ENCODE measurements at regions not wholly inside any gene's neighbourhood (a gene's known extent, or its start where the extent isn't known, plus 50 kb on each side); places are given as distances from the start of the nearest gene placed in this dataset.

DNA sequence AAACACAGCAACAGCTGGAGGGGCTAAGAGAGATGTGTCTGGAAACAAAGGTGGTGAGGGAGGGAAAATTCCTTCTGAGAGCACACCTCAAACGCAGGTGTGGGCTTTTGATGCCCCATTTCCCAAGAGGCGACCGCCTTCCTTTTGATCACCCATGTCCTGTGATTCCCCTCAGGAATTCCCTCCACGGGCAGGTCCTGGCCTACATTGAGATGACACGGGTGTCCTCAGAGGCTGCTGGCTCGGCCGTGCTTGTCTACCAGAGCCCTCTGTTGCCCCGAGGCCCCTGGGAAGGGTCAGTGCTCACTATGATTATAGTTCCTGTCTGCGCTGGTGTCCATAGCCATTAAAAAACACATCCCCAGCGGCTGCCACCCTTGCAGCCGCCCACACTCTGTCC is 242.6 kb downstream of the TFAP2C start:
- no CpG with 5 or more reads among the region's 11 CpGs for WGBS (ENCODE audit: extremely low coverage, insufficient read length, low lambda C conversion rate)
- Histone ChIP-seq H2BK15ac (ENCODE audit: low read depth, low read length) (no peak overlapping the region), H3K9ac (ENCODE audit: extremely low read depth, insufficient read length, low read length) (no peak overlapping the region), H3K79me2 (ENCODE audit: insufficient read depth, low read length) (no peaks in the 10 kb centered on the region), H2BK12ac (ENCODE audit: insufficient read length, low read depth, low read length) (no peak overlapping the region), H3K18ac (ENCODE audit: insufficient read length, low read depth, low read length) (no peak overlapping the region), H3K27me3 (ENCODE audit: insufficient read depth, low read length) (no peaks in the 10 kb centered on the region), H3K4me2 (ENCODE audit: insufficient read depth, insufficient read length, low read length) (no peak overlapping the region), H2AFZ (ENCODE audit: low read length) (no peak overlapping the region), H2AK5ac (ENCODE audit: insufficient read length, low read length) (no peak overlapping the region), H4K91ac (ENCODE audit: insufficient read length, low read depth, low read length) (no peak overlapping the region), H2BK20ac (ENCODE audit: low read depth, low read length, poor library complexity, severe bottlenecking) (no peak overlapping the region), H3K27ac (ENCODE audit: insufficient read length, low read depth, low read length) (no peak overlapping the region), H3K14ac (ENCODE audit: insufficient read depth, low read length) (no peak overlapping the region), H4K20me1 (ENCODE audit: control insufficient read depth, insufficient read depth, insufficient read length) (no peaks in the 10 kb centered on the region), H3K23ac (ENCODE audit: insufficient read length, low read depth, low read length) (no peak overlapping the region), H4K8ac (replicated peaks; ENCODE audit: insufficient read length, low read depth, low read length) (no peak overlapping the region), H3K4me1 (ENCODE audit: insufficient read depth, low read length) (no peaks in the 10 kb centered on the region), H3K79me1 (ENCODE audit: insufficient read depth, low read depth, low read length, poor library complexity, severe bottlenecking) (no peaks in the 10 kb centered on the region), H3T11ph (ENCODE audit: low read length) (no peak overlapping the region), H3K23me2 (ENCODE audit: insufficient read length, low read depth, low read length, poor library complexity, severe bottlenecking) (no peaks in the 10 kb centered on the region), H2BK5ac (ENCODE audit: insufficient read length, low read length) (no peak overlapping the region), H2BK120ac (ENCODE audit: low read depth, low read length, poor library complexity, severe bottlenecking) (no peak overlapping the region), H3K56ac (ENCODE audit: insufficient read length, low read depth, low read length) (no peak overlapping the region), H4K5ac (ENCODE audit: insufficient read length, low read depth, low read length) (no peak overlapping the region), H3K9me3 (ENCODE audit: control insufficient read depth, low read depth, low read length) (no peaks in the 10 kb centered on the region), H3K4ac (ENCODE audit: low read depth, low read length) (no peak overlapping the region)
- H3K4me1 Mint-ChIP-seq, result peaks cover 19 to 21% of the 10 kb centered on the region in 2 experiments
- H3K9me3 Mint-ChIP-seq, result peaks cover 0 to 4% of the 10 kb centered on the region in 2 experiments; a peak in 2 of 5 replicates
- H3K4me3 Mint-ChIP-seq, result no peak overlapping the region
- no peak for DNase-seq
- H3K27ac Mint-ChIP-seq, result no peak overlapping the region
- H3K27me3 Mint-ChIP-seq (ENCODE audit: low read depth), result peaks cover 38% of the 10 kb centered on the region
- no peaks in the 10 kb centered on the region for H3K36me3 Mint-ChIP-seq (ENCODE audit: insufficient read depth in 1 of 3, low read depth in 3 of 3)
- no peak for TF ChIP-seq CTCF (conservative IDR thresholded peaks at IDR 0.05)
